GM12878 (cell line): ENCODE measurements at regions not wholly inside any gene's neighbourhood (a gene's known extent, or its start where the extent isn't known, plus 50 kb on each side); places are given as distances from the start of the nearest gene placed in this dataset.

Experiments used
- ATAC-seq: fragments of 200-7000 bp; cut with Tn5 transposase; 3 replicates; pipeline ENCODE4 v1.9.1; 2020; ENCODE audit warnings: mild to moderate bottlenecking, moderate library complexity
- BruUV-seq: library from RNA; stranded (reverse); fragments of 400-500 nt; replicated peaks from 2 replicates; lab custom pipeline; 2021; lab: Mats Ljungman, UMichigan
- CTCF ChIA-PET: fragments of 300-600 bp; sonication (Branson Sonifier 250); formaldehyde crosslinking; extraction: SDS; loops from one replicate; lab custom pipeline; 2021; ENCODE audit warnings: inconsistent platforms; lab: Yijun Ruan, JAX
- POLR2A ChIA-PET: fragments of 350-600 bp; formaldehyde crosslinking; extraction: SDS; loops from one replicate; lab custom pipeline; 2021; ENCODE audit warnings: inconsistent platforms; lab: Charles Lee
- RAD21 ChIA-PET: fragments of 300-600 bp; sonication (Branson Sonifier 250); formaldehyde crosslinking; loops from one replicate; lab custom pipeline; 2023; ENCODE audit warnings: antibody characterized with exemption; ENCODE audit not compliant: unreplicated experiment; lab: Charles Lee
- SMC1A ChIA-PET: fragments of 300-600 bp; sonication (Branson Sonifier 250); formaldehyde crosslinking; loops from one replicate; lab custom pipeline; 2023; ENCODE audit not compliant: unreplicated experiment, uncharacterized antibody; lab: Charles Lee
- DNase-seq: peaks from one replicate; pipeline ENCODE4 v3.0.0-alpha.2; 2011; ENCODE audit warnings: low read depth, low spot score
- FAIRE-seq: peaks from 3 replicates; lab custom pipeline; 2011; peaks lifted over from hg19 to GRCh38; lab: Jason Lieb, UNC
- H2AFZ ChIP-seq: 2 replicates; pipeline ENCODE4 v1.6.0; 2011; ENCODE audit warnings: low read depth, low read length, control low read depth; ENCODE audit not compliant: control insufficient read depth
- H3K27ac ChIP-seq: 2 replicates; pipeline ENCODE4 v1.5.1; 2011; ENCODE audit warnings: control low read depth; ENCODE audit not compliant: control insufficient read depth, insufficient read depth
- H3K27me3 ChIP-seq, 2 experiments: replicated peaks in 1 of 2; 2 replicates each; pipeline versions ENCODE4 v1.6.0 to v1.6.1; 2011; ENCODE audit warnings: low read length in 1 of 2; ENCODE audit not compliant: control insufficient read depth in 2 of 2, insufficient read depth in 2 of 2
- H3K36me3 ChIP-seq, 2 experiments: 2 replicates each; pipeline ENCODE4 v1.5.1; 2011; ENCODE audit warnings: low read length in 1 of 2; ENCODE audit not compliant: control insufficient read depth in 2 of 2, insufficient read depth in 2 of 2
- H3K4me1 ChIP-seq: 2 replicates; pipeline ENCODE4 v1.6.1; 2011; ENCODE audit warnings: mild to moderate bottlenecking, low read length, moderate library complexity, mixed read lengths; ENCODE audit not compliant: control insufficient read depth, insufficient read depth
- H3K4me2 ChIP-seq: 2 replicates; pipeline ENCODE4 v1.6.0; 2011; ENCODE audit warnings: control low read depth; ENCODE audit not compliant: control insufficient read depth, insufficient read depth
- H3K4me3 ChIP-seq: fragments of 200-600 bp; sonication (generic); 2 replicates; pipeline ENCODE4 v1.5.1; 2016
- H3K79me2 ChIP-seq: 2 replicates; pipeline ENCODE4 v1.6.0; 2011; ENCODE audit warnings: low read length; ENCODE audit not compliant: control insufficient read depth, insufficient read depth
- H3K9ac ChIP-seq: 2 replicates; pipeline ENCODE4 v1.8.0; 2011; ENCODE audit warnings: low read length, control low read depth, mixed read lengths; ENCODE audit not compliant: control insufficient read depth, insufficient read depth
- H3K9me3 ChIP-seq: replicated peaks from 3 replicates; pipeline ENCODE4 v1.5.1; 2011; ENCODE audit warnings: mild to moderate bottlenecking, low read length; ENCODE audit not compliant: control insufficient read depth, insufficient read depth
- H4K20me1 ChIP-seq: 2 replicates; pipeline ENCODE4 v1.6.0; 2011; ENCODE audit not compliant: control insufficient read depth, insufficient read depth
- E2F4 ChIP-seq: IDR thresholded peaks from 2 replicates; pipeline ENCODE4 v1.6.1; 2012; ENCODE audit warnings: low read depth, low read length, improper control_type of control experiment
- EZH2 ChIP-seq: IDR thresholded peaks from 2 replicates; pipeline ENCODE4 v1.6.1; 2012; ENCODE audit warnings: low read depth, mild to moderate bottlenecking, control low read depth, inconsistent platforms, low read length, borderline replicate concordance; ENCODE audit not compliant: control insufficient read depth
- HDGF ChIP-seq: fragments of 450-650 bp; IDR thresholded peaks from 2 replicates; pipeline ENCODE4 v1.6.1; 2016; ENCODE audit warnings: antibody characterized with exemption
- MEF2A ChIP-seq: IDR thresholded peaks from 2 replicates; pipeline ENCODE4 v1.6.1; 2011; ENCODE audit warnings: low read depth, mild to moderate bottlenecking, low read length, moderate library complexity; ENCODE audit not compliant: insufficient read depth
- MYB ChIP-seq: fragments of 150-350 bp; IDR thresholded peaks from 2 replicates; pipeline ENCODE4 v1.6.1; 2014; ENCODE audit warnings: mild to moderate bottlenecking, low read depth, low read length, borderline replicate concordance
- PAX5 ChIP-seq: IDR thresholded peaks from 2 replicates; pipeline ENCODE4 v1.6.1; 2011; ENCODE audit warnings: low read depth, low read length, borderline replicate concordance
- RCOR1 ChIP-seq: conservative IDR thresholded peaks from 2 replicates; pipeline ENCODE4 v1.6.1; 2012; ENCODE audit warnings: low read depth, low read length, improper control_type of control experiment
- SUPT20H ChIP-seq: IDR thresholded peaks from 2 replicates; pipeline ENCODE4 v1.6.1; 2011; ENCODE audit warnings: low read depth, mild to moderate bottlenecking, low read length, moderate library complexity, borderline replicate concordance; ENCODE audit not compliant: control insufficient read depth
- TBL1XR1 ChIP-seq: IDR thresholded peaks from 2 replicates; pipeline ENCODE4 v1.6.1; 2012; ENCODE audit warnings: low read depth, low read length, improper control_type of control experiment
- USF1 ChIP-seq: IDR thresholded peaks from 2 replicates; pipeline ENCODE4 v1.6.1; 2011; ENCODE audit warnings: borderline replicate concordance, low read depth, mild to moderate bottlenecking, moderate library complexity, mixed read lengths, low read length; ENCODE audit not compliant: insufficient read depth; ENCODE audit errors: extremely low read length
- WGBS: methylation state at CpG from one replicate; pipeline ENCODE4 v1.1.6; 2016; ENCODE audit warnings: low lambda C conversion rate; ENCODE audit not compliant: insufficient replicate concordance, insufficient coverage; ENCODE audit errors: missing lambda C conversion rate; 5-methylcytosine and 5-hydroxymethylcytosine counted together
- in situ Hi-C: fragments of 300-500 bp; cut with MboI; formaldehyde crosslinking; loops from 9 replicates; pipeline ENCODE4 v1.14.3; 2018; ENCODE audit warnings: mixed read lengths
- intact Hi-C: fragments of 100-400 bp; cut with micrococcal nuclease; formaldehyde crosslinking; loops from one replicate; pipeline ENCODE4 v1.14.2; 2022; ENCODE audit not compliant: unreplicated experiment
- TF ChIP-seq, protein P1 (sequence below): IDR thresholded peaks from 2 replicates; pipeline ENCODE4 v1.6.1; 2012; ENCODE audit warnings: improper control_type of control experiment, low read depth, low read length; ENCODE audit not compliant: insufficient replicate concordance
- TF ChIP-seq, protein P2 (sequence below): fragments of 450-650 bp; IDR thresholded peaks from 2 replicates; pipeline ENCODE4 v1.6.1; 2017; ENCODE audit warnings: borderline replicate concordance

GRCh38 chr5:61732369-61732768, 400.3 kb downstream of the ZSWIM6 start:
- no peaks in the 10 kb centered on the region for H3K79me2 ChIP-seq
- H3K9me3 ChIP-seq: no peaks in the 10 kb centered on the region
- H3K4me2 ChIP-seq: no peak overlapping the region
- no peak overlapping the region for H3K27ac ChIP-seq
- TF ChIP-seq RCOR1: no peak
- no peak for TF ChIP-seq MEF2A
- TF ChIP-seq E2F4: no peak
- no peak for TF ChIP-seq MYB
- no peak for TF ChIP-seq EZH2
- TF ChIP-seq, protein P1, sequence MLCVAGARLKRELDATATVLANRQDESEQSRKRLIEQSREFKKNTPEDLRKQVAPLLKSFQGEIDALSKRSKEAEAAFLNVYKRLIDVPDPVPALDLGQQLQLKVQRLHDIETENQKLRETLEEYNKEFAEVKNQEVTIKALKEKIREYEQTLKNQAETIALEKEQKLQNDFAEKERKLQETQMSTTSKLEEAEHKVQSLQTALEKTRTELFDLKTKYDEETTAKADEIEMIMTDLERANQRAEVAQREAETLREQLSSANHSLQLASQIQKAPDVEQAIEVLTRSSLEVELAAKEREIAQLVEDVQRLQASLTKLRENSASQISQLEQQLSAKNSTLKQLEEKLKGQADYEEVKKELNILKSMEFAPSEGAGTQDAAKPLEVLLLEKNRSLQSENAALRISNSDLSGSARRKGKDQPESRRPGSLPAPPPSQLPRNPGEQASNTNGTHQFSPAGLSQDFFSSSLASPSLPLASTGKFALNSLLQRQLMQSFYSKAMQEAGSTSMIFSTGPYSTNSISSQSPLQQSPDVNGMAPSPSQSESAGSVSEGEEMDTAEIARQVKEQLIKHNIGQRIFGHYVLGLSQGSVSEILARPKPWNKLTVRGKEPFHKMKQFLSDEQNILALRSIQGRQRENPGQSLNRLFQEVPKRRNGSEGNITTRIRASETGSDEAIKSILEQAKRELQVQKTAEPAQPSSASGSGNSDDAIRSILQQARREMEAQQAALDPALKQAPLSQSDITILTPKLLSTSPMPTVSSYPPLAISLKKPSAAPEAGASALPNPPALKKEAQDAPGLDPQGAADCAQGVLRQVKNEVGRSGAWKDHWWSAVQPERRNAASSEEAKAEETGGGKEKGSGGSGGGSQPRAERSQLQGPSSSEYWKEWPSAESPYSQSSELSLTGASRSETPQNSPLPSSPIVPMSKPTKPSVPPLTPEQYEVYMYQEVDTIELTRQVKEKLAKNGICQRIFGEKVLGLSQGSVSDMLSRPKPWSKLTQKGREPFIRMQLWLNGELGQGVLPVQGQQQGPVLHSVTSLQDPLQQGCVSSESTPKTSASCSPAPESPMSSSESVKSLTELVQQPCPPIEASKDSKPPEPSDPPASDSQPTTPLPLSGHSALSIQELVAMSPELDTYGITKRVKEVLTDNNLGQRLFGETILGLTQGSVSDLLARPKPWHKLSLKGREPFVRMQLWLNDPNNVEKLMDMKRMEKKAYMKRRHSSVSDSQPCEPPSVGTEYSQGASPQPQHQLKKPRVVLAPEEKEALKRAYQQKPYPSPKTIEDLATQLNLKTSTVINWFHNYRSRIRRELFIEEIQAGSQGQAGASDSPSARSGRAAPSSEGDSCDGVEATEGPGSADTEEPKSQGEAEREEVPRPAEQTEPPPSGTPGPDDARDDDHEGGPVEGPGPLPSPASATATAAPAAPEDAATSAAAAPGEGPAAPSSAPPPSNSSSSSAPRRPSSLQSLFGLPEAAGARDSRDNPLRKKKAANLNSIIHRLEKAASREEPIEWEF: no peak
- no peak for TF ChIP-seq USF1
- TF ChIP-seq SUPT20H: no peak
- no peak for TF ChIP-seq HDGF
- TF ChIP-seq, protein P2, sequence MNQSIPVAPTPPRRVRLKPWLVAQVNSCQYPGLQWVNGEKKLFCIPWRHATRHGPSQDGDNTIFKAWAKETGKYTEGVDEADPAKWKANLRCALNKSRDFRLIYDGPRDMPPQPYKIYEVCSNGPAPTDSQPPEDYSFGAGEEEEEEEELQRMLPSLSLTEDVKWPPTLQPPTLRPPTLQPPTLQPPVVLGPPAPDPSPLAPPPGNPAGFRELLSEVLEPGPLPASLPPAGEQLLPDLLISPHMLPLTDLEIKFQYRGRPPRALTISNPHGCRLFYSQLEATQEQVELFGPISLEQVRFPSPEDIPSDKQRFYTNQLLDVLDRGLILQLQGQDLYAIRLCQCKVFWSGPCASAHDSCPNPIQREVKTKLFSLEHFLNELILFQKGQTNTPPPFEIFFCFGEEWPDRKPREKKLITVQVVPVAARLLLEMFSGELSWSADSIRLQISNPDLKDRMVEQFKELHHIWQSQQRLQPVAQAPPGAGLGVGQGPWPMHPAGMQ: no peak
- no peak for TF ChIP-seq TBL1XR1
- no peak for TF ChIP-seq PAX5
- TF ChIP-seq, all 136 proteins: peak for 0
- H3K36me3 ChIP-seq: no peaks in the 10 kb centered on the region
- no TSS peak for BruUV-seq
- in situ Hi-C loops: no loop called here
- H3K27me3 ChIP-seq: no peaks in the 10 kb centered on the region
- ChIA-PET RAD21 (no interaction called here), SMC1A (no interaction called here), CTCF (no interaction called here), POLR2A (no interaction called here)
- intact Hi-C loops: no loop called here
- H2AFZ ChIP-seq: no peak overlapping the region
- no peaks in the 10 kb centered on the region for H3K4me1 ChIP-seq
- ATAC-seq (no peak), DNase-seq (no peak), FAIRE-seq (no peak)
- H3K4me3 ChIP-seq: no peak overlapping the region
- H3K9ac ChIP-seq: no peak overlapping the region
- no peaks in the 10 kb centered on the region for H4K20me1 ChIP-seq
- WGBS: 66% methylated on average over 12 of the region's 12 CpGs
